ENCODE measurements at regions not wholly inside any gene's neighbourhood (a gene's known extent, or its start where the extent isn't known, plus 50 kb on each side); places are given as distances from the start of the nearest gene placed in this dataset.

DNA sequence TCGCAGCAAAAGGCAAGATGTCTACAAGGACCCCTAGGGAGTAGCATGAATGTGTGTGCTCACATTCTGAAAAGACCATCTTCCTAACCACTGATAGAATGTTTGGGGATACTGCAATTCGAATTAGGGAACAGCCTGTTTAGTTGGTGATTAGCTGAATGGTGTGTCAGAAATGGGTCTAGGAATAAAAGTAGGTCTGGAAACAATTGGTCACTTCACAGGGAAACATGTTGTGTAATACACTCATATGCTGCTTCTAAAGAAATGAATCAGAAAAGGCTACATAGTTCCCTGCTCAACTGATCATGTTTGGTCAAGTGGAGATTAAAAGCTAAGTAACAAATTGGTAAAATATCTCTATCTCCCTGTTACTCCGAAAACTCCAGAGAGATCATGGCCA is 2362.4 kb upstream of the TENM3 start:
- Histone ChIP-seq H3K4me3 (no peak overlapping the region), H3K9me3 (no peaks in the 10 kb centered on the region), H3K36me3 (no peaks in the 10 kb centered on the region), H3K27ac (no peak overlapping the region), H3K27me3 (no peaks in the 10 kb centered on the region), H3K4me1 (no peaks in the 10 kb centered on the region)
- DNase-seq, result no peak
- ATAC-seq, result no peak
- intact Hi-C loops (cut with DNase I), result no loop called here
- TF ChIP-seq CTCF (IDR thresholded peaks at IDR 0.05), result no peak

DNA sequence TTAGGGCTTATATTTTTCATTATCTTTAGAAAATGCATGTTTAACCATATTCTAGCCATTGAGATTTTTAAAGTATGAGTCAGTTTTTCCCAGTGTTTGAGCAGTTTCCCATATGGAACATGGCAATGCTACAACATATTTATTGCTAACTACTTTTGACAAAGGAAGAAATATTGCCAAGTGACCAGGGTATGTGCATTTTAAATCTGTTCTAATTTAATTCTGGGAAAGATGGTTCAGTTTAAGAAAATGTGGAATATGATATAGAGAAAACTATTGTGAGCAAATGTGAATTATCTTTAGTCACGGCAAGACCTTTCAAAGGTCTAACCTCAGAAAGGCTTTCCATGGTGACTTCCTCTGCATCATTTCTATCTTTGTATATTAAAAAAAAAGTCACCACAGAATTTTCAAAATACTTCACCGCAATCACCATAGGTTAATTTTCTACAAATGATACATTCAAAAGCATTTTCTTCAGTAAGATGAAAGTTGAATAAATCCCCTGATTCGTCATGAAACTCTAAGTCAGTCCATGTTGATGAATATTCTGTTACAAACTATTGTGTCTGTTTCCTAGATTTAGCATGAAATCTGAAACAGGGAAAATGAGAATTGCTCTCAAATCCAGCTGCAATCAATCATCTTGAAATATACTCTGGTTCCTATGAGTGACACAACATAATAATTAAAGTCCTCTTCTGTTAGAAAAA is 2349.0 kb upstream of the TENM3 start:
- ATAC-seq (no peak), DNase-seq (no peak)
- intact Hi-C loops (cut with DNase I), result no loop called here
- H3K27ac ChIP-seq, result no peak overlapping the region
- no peaks in the 10 kb centered on the region for H3K9me3 ChIP-seq
- no peak for TF ChIP-seq CTCF (IDR thresholded peaks at IDR 0.05)
- no peaks in the 10 kb centered on the region for H3K27me3 ChIP-seq
- no peaks in the 10 kb centered on the region for H3K4me1 ChIP-seq
- no peaks in the 10 kb centered on the region for H3K36me3 ChIP-seq
- no peak overlapping the region for H3K4me3 ChIP-seq

DNA sequence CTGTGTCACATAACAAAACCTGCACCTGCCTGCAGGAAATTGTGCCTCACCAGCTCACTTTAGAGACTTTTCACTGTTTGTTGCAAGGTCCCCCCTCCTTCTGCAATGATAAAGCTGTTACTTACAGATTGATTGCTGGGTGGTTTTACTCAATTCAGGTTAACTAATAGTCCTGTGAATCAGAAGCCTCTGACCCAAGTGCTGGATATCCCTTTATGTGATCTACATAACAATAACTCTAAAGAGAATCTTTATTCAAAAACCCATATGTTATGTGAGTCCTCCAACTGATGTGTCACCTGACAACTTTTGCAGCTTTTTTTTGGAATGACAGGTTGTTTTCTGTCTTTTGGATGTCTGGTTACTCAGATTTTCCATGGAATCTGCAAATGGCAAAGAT is 2323.6 kb upstream of the TENM3 start:
- no peak for ATAC-seq

DNA sequence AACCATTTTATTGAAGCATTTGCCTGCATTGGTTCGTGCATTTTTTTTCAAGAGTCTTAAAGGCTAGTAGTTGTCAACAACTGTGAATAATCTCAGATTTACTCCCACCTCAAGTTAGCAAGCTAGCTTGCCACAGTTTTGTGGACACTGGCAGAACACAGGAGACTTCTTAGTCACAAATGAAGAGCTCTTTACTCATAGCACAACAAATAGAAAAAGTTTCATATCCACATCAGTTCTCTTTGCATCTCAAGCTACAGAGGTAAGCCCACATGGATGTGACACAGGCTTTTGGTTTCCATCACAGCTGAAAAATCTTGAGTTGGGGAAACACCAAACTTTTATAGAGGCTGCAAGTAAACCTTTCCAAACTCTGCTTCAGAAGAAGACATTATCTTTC is 2315.7 kb upstream of the TENM3 start:
- intact Hi-C loops (cut with DNase I), result no loop called here
- no peak for TF ChIP-seq CTCF (IDR thresholded peaks at IDR 0.05)
- Histone ChIP-seq H3K9me3 (no peaks in the 10 kb centered on the region), H3K4me3 (no peak overlapping the region), H3K27me3 (no peaks in the 10 kb centered on the region), H3K4me1 (no peaks in the 10 kb centered on the region), H3K36me3 (no peaks in the 10 kb centered on the region), H3K27ac (no peak overlapping the region)
- ATAC-seq (no peak), DNase-seq (no peak)

More for the DNA sequence above, 2323.6 kb upstream of the TENM3 start:
- no peak overlapping the region for H3K4me3 ChIP-seq
- no peaks in the 10 kb centered on the region for H3K9me3 ChIP-seq
- no peaks in the 10 kb centered on the region for H3K4me1 ChIP-seq
- no peaks in the 10 kb centered on the region for H3K27me3 ChIP-seq
- DNase-seq, result no peak
- TF ChIP-seq CTCF (IDR thresholded peaks at IDR 0.05), result no peak
- no peak overlapping the region for H3K27ac ChIP-seq
- intact Hi-C loops (cut with DNase I), result no loop called here
- H3K36me3 ChIP-seq, result no peaks in the 10 kb centered on the region

DNA sequence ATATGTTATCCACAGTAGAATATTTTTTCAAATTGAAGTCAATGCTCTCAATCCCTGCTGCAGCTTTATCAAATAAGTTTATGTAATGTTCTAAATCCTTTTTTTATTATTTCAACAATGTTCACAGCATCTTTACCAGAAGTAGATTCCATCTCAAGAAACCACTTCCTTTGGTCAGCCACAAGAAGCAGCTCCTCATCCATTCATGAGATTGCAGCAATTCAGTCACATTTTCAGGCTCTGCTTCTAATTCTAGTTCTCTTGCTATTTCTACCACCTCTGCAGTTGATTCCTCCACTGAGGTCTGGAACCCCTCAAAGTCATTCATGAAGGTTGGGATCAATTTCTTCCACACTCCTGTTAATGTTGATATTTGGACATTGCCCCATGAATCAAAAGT is 2301.3 kb upstream of the TENM3 start:
- Histone ChIP-seq H3K4me3 (no peak overlapping the region), H3K4me1 (no peaks in the 10 kb centered on the region), H3K9me3 (no peaks in the 10 kb centered on the region), H3K36me3 (no peaks in the 10 kb centered on the region), H3K27me3 (no peaks in the 10 kb centered on the region), H3K27ac (no peak overlapping the region)
- intact Hi-C loops (cut with DNase I), result no loop called here
- ATAC-seq (no peak), DNase-seq (no peak)
- no peak for TF ChIP-seq CTCF (IDR thresholded peaks at IDR 0.05)

DNA sequence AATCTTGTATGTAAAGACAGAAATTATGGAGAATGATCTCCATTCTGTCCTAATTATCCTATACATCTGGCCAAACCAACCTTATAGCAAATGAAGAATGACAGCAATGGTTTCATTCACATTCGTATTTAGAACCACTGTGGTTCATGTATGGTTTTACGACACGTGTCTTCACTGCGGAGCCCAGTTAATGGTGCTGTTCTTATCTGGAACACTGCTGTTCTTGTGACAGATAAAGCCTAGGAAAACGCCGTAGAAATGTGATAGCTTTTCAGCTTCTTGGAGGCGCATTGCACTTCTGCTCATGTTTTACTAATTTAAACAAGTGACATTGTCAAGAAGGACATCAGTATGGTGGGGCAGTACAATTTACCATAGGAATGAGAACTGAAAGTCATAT is 2266.4 kb upstream of the TENM3 start:
- Histone ChIP-seq H3K36me3 (no peaks in the 10 kb centered on the region), H3K27me3 (no peaks in the 10 kb centered on the region), H3K9me3 (no peaks in the 10 kb centered on the region), H3K4me3 (no peak overlapping the region), H3K4me1 (no peaks in the 10 kb centered on the region), H3K27ac (no peak overlapping the region)
- intact Hi-C loops (cut with DNase I), result no loop called here
- ATAC-seq (no peak), DNase-seq (no peak)
- no peak for TF ChIP-seq CTCF (IDR thresholded peaks at IDR 0.05)
